ENCODE measurements at regions not wholly inside any gene's neighbourhood (a gene's known extent, or its start where the extent isn't known, plus 50 kb on each side); places are given as distances from the start of the nearest gene placed in this dataset.

- TF ChIP-seq ZBTB40 (IDR thresholded peaks at IDR 0.05), result no peak
- TF ChIP-seq ZBTB40 (CRISPR knock-in tag; IDR thresholded peaks at IDR 0.05), result no peak
- TF ChIP-seq TAF1 (IDR thresholded peaks at IDR 0.05; ENCODE audit: control insufficient read depth, extremely low read depth, insufficient read depth, low read length, severe bottlenecking), result no peak
- no peak for TF ChIP-seq SREBF2 (CRISPR knock-in tag; IDR thresholded peaks at IDR 0.05)
- TF ChIP-seq KLF13 (tag; IDR thresholded peaks at IDR 0.05; ENCODE audit: borderline replicate concordance, low read depth), result no peak
- TF ChIP-seq EGR1 (conservative IDR thresholded peaks at IDR 0.05), result no peak
- TF ChIP-seq ZNF518B (CRISPR knock-in tag; IDR thresholded peaks at IDR 0.05), result no peak
- no peak for TF ChIP-seq HMG20B (CRISPR knock-in tag; IDR thresholded peaks at IDR 0.05)
- TF ChIP-seq HSF4 (CRISPR knock-in tag; IDR thresholded peaks at IDR 0.05; ENCODE audit: borderline replicate concordance), result no peak
- peak; percentile 93 for TF ChIP-seq TRIM28 (IDR thresholded peaks at IDR 0.05)
- no peak for TF ChIP-seq EP400 (IDR thresholded peaks at IDR 0.05)
- no peak for TF ChIP-seq YBX1 (IDR thresholded peaks at IDR 0.05)
- TF ChIP-seq AFF4 (CRISPR knock-in tag; IDR thresholded peaks at IDR 0.05), result no peak
These were observed 106.7 kb upstream of the NANOGP8 start (continued) for GRCh38 chr15:35191783-35192182.
